NB4 (cell line): ENCODE measurements at regions not wholly inside any gene's neighbourhood (a gene's known extent, or its start where the extent isn't known, plus 50 kb on each side); places are given as distances from the start of the nearest gene placed in this dataset.

Experiments
- TF ChIP-seq, protein P1 (sequence below): IDR thresholded peaks from one replicate; pipeline ENCODE4 v1.5.1; 2012; ENCODE audit warnings: low read depth, low read length
- TF ChIP-seq, protein P2 (sequence below): IDR thresholded peaks from 2 replicates; pipeline ENCODE4 v1.6.1; 2011; ENCODE audit warnings: low read depth, low read length

DNA sequence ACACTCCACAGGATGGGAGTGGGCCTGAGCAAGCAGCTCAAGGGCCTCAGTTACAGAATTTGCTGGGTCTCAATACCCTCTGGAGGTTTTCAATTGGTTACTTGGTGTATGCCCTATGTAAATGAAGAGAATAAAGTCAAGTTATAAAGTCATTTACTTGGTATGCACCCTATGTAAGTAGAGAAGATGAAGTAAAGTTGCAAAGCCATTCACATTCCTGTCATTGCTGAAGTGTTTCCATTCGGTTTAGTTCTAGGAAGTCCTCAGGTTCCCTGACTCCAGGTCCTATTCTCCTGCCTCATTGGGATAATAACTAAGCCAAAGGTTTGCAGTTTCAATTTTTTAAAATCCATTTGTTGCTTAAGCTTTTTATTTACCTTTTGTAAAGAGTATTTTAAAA is 272.6 kb upstream of the NPSR1 start:
- TF ChIP-seq, protein P1, sequence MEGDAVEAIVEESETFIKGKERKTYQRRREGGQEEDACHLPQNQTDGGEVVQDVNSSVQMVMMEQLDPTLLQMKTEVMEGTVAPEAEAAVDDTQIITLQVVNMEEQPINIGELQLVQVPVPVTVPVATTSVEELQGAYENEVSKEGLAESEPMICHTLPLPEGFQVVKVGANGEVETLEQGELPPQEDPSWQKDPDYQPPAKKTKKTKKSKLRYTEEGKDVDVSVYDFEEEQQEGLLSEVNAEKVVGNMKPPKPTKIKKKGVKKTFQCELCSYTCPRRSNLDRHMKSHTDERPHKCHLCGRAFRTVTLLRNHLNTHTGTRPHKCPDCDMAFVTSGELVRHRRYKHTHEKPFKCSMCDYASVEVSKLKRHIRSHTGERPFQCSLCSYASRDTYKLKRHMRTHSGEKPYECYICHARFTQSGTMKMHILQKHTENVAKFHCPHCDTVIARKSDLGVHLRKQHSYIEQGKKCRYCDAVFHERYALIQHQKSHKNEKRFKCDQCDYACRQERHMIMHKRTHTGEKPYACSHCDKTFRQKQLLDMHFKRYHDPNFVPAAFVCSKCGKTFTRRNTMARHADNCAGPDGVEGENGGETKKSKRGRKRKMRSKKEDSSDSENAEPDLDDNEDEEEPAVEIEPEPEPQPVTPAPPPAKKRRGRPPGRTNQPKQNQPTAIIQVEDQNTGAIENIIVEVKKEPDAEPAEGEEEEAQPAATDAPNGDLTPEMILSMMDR = no peak
- TF ChIP-seq, protein P2, sequence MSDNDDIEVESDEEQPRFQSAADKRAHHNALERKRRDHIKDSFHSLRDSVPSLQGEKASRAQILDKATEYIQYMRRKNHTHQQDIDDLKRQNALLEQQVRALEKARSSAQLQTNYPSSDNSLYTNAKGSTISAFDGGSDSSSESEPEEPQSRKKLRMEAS = no peak
